GM10266 (cell line): ENCODE measurements at regions not wholly inside any gene's neighbourhood (a gene's known extent, or its start where the extent isn't known, plus 50 kb on each side); places are given as distances from the start of the nearest gene placed in this dataset.
"Not testable (repeated sequence)": the region's sequence is repeated elsewhere in the genome, so short reads cannot be mapped to it uniquely, and the experiment has no call there.

ENCODE experiments used
- DNase-seq: peaks from one replicate; pipeline ENCODE4 v3.0.0; 2012; ENCODE audit errors: extremely low spot score
- TF ChIP-seq, protein P1 (sequence below): IDR thresholded peaks from 2 replicates; pipeline ENCODE4 v1.5.1; 2012; ENCODE audit warnings: mild to moderate bottlenecking, low read depth; ENCODE audit not compliant: control insufficient read depth, insufficient read depth; ENCODE audit errors: missing control alignments

DNA sequence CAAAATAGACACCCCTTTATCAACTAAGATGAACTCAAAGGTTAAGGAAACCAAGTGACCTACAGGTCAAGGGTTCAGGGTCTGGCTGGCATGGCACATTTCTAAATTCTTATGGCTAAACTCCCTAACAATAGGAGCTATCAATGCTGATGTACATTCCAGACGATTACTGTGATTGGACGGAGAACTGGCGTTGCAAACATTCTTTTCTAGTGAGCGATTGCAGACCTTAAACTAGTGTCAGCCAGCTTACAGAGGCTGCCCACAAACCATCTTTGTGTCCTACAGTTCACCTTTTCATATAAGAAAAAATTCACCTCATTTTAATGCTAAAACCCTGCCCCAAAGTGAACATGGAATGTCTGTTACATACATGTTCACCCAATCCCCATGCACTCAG is 382.9 kb downstream of the MAT2B start:
- TF ChIP-seq, protein P1, sequence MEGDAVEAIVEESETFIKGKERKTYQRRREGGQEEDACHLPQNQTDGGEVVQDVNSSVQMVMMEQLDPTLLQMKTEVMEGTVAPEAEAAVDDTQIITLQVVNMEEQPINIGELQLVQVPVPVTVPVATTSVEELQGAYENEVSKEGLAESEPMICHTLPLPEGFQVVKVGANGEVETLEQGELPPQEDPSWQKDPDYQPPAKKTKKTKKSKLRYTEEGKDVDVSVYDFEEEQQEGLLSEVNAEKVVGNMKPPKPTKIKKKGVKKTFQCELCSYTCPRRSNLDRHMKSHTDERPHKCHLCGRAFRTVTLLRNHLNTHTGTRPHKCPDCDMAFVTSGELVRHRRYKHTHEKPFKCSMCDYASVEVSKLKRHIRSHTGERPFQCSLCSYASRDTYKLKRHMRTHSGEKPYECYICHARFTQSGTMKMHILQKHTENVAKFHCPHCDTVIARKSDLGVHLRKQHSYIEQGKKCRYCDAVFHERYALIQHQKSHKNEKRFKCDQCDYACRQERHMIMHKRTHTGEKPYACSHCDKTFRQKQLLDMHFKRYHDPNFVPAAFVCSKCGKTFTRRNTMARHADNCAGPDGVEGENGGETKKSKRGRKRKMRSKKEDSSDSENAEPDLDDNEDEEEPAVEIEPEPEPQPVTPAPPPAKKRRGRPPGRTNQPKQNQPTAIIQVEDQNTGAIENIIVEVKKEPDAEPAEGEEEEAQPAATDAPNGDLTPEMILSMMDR: no peak
- DNase-seq: no peak

DNA sequence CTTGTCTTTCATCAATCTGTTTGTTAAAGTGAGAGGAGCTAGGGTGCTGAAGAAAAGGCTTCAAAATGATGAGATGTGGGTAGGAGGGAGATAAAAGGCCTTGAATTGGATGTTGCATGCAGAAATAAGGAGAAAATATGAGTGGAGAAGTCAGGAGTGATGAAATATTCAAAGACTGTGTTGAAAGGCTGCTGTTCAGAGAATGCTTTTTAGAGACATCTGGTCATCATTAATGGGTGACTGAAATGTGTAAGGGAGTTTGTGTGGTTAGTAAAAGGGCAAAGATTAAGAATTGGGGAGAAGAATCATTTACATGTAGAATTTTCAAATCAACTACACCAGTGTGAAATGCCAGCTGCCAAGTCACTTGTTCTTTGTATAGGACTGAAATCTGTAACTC is 383.9 kb downstream of the MAT2B start:
- no peak for DNase-seq

DNA sequence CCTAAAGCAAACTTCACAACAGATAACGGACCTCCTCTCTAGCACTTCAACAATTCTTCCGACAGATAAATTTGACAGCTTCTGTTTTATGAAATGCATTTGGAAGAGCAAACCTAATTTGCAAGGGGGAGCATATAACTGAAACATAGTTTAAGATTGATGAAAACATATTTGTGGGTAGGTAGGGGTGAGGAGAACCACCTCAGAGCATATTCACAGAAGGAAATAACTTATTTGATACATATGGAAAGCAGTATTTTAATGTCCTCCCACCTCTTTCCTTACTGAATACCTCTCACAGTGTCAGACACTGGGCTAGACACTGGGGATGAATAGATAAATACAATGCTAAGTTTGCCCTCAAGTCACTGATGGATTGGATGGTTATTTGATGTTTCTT is 384.8 kb downstream of the MAT2B start:
- no peak for DNase-seq
- TF ChIP-seq, protein P1: no peak

More for the DNA sequence above, 383.9 kb downstream of the MAT2B start:
- TF ChIP-seq, protein P1: no peak

DNA sequence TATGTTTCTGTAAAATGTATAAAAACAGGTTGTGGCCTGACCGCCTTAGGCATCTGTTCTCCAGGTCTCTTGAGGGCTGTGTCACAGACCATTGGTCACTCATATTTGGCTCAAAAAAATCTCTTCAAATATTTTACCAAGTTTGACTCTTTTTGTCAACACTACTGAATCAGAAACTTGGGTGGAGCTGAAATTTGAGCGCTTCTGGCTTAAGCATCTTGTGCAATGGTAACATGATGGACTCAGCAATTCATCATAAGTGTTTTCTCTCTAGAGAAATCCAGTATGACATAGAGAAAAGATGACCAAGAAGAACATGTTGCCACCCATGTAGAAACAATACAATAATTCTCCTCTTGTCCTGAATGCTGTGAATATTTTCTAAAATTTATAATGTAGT is 387.9 kb downstream of the MAT2B start:
- TF ChIP-seq, protein P1: no peak

DNA sequence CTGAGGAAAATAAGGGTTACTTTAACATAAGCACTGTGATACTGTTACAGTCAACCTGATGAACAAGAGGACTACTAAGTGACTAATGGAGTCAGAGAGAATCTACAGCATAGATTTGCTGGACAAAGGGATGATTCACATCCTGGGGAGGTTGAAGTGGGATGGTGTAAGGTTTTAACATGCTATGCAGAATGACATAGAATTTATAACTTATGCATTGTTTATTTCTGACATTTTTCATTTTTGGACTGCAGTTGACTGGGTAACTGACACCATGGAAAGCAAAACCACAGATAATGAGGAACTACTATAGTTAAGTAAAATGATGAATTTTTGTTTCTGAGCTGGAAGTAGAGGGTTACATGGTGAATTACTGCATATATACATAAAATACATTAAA is 389.2 kb downstream of the MAT2B start:
- DNase-seq: no peak
- TF ChIP-seq, protein P1: no peak

More for the DNA sequence above, 387.9 kb downstream of the MAT2B start:
- DNase-seq: no peak

DNA sequence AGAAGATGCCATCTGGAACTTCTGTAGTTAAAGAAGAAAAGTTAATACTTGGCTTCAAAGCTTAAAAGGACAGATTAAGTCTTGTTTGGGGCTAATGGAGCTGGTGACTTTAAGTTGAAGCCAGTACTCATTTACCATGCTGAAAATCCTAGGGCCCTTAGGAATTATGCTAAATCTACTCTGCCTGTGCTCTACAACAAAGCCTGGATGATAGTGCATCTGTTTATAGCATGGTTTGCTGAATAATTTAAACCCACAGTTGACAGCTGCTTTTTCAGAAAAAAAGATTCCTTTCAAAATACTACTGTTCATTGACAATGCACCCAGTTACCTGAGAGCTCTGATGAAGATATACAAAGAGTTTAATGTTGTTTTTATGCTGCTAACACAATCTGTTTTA is 393.5 kb downstream of the MAT2B start:
- TF ChIP-seq, protein P1: no peak
- no peak for DNase-seq

DNA sequence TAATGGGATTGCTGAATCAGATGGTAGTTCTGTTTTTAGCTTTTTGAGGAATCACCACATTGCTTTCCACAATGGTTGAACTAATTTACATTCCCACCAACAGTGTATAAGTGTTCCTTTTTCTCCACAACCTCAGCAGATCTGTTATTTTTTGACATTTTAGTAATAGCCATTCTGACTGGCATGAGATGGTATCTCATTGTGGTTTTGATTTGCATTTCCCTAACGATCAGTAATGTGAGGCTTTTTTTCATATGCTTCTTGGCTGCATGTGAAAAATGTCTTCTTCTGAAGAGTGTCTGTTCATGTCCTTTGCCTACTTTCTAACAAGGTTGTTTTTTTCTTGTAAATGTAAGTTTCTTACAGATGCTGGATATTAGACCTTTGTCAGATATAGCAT is 402.4 kb downstream of the MAT2B start:
- not testable (repeated sequence) for DNase-seq

DNA sequence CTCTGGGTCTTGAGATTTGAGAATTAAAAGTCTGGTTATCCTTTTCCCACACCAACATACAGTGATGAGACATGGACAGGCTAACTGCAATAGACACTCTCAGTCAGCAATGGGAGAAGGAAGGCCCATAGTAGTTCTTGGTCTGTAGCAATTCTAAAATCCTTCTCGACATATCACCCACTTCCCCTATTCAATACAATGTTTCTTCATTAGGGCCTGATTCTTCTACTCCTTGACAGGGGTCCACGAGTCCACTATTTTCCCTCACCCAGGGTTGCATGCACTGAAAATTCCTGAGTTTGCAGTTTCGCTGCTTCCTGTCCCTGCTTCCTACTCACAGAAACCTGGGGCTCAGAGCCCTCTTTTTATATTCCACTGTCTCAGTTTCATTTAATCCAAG is 402.8 kb downstream of the MAT2B start:
- DNase-seq: no peak
- TF ChIP-seq, protein P1: no peak
